ENCODE measurements at regions not wholly inside any gene's neighbourhood (a gene's known extent, or its start where the extent isn't known, plus 50 kb on each side); places are given as distances from the start of the nearest gene placed in this dataset.

DNA sequence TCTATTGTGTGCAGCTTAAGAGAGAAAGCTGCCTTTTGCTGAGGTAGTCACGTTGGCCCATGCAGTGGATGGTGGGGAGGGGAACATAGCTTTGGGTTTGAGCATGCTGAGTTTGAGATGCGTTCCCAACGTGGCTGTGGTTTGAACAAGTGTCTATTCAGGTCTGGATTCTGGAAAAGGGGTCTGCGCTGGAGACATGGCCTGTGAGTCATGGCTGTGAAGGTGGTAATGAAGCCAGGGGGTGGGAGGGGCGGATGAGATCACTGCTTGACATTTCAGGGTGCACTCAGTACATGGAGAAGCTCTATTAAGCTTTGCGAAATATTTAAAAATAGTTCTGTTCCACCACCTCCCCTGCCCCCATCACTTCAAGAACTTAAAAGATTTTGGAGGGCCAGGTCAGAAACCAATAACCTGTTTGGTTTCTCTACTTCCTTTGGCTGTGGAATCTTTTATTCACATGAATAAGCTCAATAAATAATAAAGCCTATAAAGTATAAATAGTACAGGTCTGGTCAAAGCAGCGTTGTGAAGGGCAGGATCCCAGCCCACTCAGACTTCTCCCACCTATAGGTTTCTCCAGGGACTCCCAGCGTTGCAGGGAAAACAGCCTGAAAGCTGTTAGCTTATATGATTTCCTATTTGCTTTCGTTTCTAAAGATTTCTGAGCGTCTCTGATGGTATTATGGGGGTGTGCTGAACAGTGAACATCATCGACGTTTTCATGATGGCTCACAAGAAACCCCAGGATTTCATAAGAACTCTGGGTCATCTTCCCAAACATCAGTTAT is 189.9 kb downstream of the NSG2 start:
- no peak for DNase-seq (ENCODE audit: low read depth in 3 of 3)

DNA sequence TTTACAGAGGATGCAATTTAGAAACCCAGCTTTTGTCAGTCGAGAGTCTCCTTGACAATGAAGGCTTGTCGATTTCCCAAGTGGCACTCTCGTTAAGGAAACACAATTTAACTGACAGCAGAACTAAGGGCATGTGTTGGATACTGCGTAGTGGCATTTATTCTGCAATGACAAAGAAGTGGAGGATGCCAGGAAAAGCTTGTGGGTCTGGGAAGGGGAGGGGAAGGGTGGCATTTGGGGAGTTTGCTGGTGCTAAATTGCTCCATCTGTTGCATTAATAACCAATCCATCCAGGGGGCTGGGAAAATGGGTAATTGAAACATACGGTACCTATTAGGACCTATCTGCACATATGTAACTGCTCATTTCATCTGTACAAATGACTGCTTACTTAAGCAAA is 190.6 kb downstream of the NSG2 start:
- no peak for DNase-seq (ENCODE audit: low read depth in 3 of 3)

DNA sequence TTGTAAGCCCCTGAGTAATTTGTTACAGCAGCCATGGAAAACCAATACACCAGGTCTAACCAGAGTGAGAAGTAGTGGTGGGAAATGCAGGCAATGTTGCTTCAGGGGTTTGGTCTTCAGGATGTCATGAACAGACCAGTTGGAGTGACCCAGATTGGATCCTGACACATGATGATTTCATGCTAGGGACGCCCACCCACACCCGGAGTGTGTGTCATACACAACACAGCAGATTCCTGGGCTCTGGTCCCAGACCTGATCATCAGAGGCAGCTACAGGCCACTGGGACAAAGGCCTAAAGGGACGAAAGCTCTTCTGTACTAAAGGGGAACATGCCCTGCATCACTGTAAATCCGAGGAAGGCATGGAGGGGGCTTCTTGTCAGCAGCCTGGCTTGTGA is 194.2 kb downstream of the NSG2 start:
- no peak for DNase-seq (ENCODE audit: low read depth in 3 of 3)

DNA sequence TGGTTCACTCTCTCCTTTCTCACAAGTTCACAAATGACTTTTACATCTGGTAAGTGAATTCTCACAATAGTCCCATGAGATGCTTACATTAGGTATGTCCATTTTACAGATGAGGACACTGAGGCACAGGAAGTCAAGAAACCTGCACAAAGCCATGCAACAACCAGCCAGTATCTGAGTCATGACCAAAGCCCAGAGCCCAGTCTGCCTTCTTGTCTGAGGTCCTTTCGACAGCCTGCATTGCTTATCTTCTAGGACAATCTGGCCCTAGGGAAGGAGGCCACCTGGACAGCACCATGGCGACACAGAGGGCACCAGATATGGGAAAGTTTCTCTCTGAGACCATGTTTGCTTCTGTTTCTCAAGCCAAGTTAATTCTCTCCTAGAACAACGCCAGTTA is 197.1 kb downstream of the NSG2 start:
- no peak for DNase-seq (ENCODE audit: low read depth in 3 of 3)

DNA sequence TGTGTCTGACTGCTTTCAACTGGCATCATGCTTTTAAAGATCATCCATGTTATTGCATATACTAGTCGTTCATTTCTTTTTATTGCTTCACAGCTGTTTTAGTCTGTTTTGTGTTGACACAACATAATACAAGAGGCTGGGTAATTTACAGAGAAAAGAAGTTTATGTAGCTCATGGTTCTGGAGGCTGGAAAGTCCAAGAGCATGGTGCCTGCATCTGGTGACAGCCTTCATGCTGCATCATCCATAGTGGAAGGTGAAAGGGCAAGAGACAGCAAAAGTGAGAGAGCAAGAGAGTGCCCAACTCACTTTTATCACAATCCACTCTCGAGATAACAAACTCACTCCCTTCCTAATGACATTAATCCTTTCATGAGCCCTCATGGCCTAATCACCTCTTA is 198.4 kb downstream of the NSG2 start:
- no peak for DNase-seq (ENCODE audit: low read depth in 3 of 3)

DNA sequence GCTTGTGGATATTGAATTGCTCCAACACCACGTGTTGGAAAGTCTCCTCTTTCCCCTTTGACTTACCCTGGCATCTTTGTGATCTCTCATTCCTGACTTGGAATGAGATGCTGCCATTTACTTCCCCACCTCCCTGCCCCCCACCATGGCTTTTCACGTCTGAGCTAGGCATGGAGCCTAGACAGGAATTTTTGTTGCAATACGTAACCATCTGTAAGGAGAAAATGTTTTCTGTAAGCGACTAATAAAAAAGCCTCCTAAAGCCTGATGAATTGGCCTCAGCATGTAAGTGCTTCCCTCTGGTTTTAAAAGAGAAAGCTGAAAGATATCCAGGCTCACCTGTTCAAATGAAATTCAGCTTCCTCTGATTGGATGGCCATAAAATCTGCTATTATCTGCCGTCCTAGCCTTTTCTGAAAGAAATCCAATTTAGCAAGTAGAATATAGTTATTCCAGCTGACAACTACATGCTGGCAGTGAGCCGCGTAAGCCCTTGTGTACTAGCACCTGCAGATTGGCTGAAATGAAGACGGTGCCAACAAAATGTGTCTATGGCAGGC is 200.1 kb downstream of the NSG2 start:
- no peak for DNase-seq (ENCODE audit: low read depth in 3 of 3)

DNA sequence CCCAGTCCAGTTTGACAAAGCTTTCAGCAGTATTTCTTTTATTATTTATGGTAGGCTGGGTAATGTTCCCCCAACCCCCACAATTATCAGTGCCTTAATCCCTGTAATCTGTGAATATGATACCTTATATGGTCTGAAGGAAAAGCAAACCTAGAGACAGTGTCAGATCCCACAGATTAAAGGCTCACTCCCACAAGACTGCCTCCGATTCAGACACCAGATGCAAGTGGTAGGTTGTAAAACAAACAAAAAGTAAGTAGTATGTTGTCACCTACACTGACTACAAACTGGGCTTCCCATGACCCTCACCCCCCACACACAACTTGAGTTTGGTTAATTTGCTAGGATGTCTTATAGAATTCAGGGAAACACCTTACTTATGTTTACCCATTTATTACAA is 201.2 kb downstream of the NSG2 start:
- no peak for DNase-seq (ENCODE audit: low read depth in 3 of 3)

DNA sequence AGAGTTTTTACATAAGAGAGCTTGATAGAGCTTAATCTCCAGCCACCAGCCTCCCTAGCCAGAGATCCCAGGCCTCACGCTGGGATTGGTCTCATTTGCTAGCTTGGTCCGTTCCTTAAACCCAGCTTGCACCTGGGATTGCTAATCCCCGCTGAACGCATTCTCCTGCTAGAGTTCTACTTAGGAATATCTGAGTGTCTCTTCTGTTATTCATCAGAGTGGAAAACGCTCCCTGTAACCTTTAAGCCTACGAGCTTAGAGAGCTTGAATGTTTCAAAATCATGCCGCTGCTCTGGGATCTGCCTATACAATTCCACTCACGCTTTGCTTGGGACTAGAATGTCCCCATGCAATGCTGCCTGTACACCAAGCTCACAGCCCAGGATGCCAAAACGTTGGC is 201.8 kb downstream of the NSG2 start:
- DNase-seq (ENCODE audit: low read depth in 3 of 3): no peak

DNA sequence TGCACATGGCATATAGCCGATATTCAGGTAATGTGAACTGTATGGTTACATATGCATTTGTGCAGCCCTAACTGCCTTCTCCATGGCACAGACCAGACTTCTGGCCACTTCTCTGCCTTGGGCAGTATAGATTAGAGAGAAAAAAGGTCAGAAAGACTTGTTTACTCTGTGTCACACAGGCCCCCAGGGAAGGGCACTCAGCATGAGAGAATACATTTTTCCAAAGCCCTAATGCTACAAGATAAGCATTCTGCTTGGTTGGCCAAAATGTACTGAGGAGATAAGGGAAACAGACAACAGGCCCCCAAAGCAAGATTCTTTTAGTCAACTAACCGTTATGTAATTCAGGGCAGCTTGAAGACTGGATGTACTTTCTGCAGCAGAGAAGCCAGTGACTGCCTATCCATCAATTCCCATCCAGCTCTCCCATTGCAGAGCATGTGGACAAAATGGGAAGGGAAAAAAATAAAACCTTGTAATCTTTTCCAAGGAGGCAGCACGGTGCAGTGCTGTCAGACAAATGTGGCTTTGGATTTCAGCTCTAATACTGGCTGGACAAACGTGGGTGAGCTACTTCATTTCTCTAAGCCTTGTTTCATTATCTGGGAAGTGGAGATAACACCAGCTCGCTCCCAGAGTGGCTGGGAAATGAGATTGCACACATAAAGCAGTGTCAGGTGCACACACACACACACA is 205.9 kb downstream of the NSG2 start:
- DNase-seq (ENCODE audit: low read depth in 3 of 3): no peak

DNA sequence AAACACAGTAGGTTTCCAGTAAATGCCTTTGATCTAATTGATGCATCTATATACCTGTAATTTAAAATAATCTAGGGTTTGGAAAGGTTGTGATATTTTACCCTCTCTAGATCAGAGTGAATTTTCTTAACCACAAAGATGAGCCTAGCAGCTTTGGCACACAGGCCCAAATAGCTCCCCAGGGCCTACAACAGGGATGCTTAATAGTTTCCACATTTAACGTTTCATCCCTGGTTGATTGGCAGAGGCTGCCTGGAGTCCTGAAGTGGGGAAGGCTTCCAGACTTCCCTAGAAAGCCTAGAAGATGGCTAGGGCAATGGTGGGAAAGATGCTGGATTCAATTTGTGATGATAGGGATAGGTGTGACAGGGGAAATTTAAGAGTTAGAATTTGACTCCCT is 206.6 kb downstream of the NSG2 start:
- DNase-seq (ENCODE audit: low read depth in 3 of 3): no peak

DNA sequence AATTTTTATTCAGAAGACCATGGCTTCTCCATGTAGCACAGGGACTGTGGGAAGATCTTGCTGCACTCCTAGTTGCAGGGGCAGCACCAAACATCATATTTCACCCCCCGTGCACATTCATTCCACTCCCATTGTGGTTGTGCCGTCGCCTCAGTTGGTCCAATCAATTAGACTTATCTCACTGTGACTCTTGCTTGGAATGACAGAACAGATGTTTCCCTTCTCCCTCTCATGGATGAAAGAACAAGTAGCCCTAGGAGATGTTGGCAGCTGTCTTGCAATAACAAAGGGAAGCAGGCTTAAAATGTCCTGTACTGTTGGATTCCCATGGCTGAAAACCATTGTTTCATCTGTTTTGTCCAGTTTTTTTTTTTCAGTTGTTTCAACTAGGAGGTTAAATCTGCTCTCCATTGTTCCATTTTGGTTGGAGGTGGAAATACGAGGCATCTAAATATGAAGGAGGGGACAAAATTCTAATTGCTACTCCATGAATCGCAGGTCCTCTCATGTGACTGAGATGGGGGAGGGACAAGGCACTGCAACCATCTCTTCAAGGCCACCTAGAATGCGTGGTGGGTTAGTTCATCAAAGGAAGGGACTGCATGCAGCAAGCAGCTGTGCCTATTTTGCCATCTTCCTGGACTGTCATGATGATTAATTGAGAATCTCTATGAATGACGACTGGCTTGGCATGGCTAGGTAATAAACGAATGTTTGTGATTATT is 214.4 kb downstream of the NSG2 start:
- DNase-seq (ENCODE audit: low read depth in 3 of 3): no peak

DNA sequence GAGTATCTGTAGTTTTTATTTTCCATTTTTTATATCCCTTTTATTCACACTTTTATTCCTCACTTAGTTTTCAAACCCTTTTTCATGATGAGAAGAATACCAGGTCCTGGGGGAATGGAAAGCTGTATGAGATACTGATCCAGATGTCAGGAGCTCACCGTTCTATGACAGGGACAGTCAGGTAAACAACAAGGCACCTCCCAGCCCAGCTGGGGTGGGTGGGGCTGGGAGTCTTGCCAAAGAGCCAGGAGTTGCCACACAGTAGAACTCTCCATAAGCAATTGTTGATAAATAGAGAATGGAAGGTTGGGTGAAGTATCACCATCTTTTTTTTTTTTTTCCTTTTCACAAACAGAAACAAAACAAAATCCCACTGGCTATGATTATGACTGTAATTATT is 225.8 kb downstream of the NSG2 start:
- no peak for DNase-seq (ENCODE audit: low read depth in 3 of 3)

DNA sequence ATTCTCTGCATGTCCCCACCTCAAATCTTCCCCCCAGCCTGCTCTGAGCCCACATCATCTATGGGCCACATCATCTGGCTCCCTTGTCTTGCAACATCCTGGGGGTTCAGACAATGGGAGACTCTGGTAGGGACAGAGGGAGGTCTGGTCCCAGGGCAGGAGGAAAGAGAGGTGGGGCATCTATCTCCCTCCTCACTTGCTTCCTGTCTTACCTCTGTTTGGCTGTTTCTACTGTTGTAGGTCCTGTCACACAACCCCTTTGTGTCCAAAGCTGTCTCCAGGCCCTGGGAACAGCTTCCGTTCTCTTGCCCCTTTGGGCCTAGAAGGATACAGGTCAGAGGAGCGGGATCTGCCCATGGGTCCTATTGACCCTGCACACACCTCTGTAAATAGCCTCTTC is 227.2 kb downstream of the NSG2 start:
- DNase-seq (ENCODE audit: low read depth in 3 of 3): no peak

DNA sequence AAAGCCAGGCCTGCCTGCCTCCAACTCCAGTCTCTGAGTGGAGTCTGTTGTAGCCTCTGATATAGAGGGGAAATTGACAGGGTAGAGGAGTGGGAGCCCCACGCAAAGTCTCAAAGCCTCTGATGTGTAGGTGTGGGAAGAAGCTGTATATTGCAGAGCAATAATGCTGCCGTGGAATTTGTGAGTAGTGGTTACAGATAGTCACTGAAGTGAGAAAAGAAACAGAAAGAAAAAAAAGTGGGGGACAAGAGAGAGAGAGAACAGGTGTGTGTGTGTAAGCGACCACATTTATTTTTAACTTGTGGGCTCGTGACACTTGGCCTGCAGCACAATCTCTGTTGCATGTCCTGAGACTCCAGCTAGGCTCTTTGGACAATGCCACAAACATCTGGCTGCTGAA is 227.8 kb downstream of the NSG2 start:
- no peak for DNase-seq (ENCODE audit: low read depth in 3 of 3)

DNA sequence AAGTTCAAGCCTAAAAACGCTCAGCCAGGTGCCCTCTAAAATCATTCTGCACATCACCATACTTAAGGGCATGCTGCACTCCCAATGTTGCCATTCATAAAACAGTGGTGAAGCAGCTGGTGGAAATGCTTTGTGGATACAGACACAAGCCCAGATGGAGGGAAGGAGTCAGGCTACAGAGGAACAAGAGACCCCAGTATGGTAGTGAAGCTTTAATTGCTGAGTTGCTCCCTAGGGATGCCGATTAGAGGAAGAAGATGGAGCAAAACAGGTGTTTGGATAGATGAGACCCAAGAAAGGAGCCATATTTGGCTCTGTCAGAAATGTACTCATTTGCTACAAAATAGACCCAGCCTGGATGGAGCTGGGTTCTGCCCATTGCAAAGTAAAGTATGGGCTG is 230.5 kb downstream of the NSG2 start:
- no peak for DNase-seq (ENCODE audit: low read depth in 3 of 3)

DNA sequence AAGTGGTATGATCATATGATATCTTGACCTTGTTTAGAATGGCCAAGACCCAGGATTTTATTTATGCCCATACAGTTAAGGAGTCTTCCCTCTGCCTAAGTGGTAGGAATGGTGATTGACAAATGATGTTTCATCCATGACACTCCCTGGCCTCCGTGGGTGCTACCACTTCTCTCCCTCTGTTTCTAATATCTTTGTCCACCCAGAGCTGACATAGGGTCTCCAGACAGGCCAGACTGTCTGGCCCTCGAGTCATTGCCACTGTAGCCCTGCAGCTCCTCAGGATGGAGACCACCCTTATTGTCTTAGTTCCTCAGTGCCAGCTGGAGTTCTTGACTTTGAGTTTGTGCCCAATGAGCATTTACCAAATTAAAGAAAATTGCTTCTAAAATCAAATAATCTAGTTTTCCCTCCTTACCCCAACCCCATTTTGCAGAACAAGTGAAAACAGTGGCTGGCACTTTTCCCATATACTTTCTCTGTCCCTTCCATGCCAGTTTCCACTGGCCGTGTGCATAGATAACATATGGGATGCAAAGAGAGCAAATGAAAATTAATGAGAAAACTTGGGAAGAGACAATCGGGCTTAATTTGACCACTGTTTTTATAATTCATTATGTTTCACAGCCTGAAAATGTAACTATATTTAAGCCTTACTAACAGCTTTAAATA is 235.7 kb downstream of the NSG2 start:
- no peak for DNase-seq (ENCODE audit: low read depth in 3 of 3)

DNA sequence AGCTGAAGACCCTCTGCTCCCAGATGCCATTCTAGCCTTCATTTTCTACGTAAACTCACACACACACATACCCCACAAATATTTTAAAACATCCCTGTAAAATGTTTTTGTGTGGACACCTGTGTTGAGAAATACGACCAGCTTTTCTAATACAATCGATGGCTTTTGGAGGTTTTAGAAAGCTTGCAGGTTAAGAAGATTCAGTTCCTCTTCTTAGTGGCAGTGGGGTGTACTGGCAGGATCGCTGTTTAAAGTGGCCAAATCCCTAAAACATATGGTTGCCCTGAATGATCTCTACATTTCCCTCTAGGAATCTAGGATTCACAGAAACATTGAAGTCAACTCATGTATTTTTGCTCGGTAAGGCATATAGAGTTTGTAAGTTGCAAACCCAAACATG is 236.3 kb downstream of the NSG2 start:
- DNase-seq (ENCODE audit: low read depth in 3 of 3): no peak

DNA sequence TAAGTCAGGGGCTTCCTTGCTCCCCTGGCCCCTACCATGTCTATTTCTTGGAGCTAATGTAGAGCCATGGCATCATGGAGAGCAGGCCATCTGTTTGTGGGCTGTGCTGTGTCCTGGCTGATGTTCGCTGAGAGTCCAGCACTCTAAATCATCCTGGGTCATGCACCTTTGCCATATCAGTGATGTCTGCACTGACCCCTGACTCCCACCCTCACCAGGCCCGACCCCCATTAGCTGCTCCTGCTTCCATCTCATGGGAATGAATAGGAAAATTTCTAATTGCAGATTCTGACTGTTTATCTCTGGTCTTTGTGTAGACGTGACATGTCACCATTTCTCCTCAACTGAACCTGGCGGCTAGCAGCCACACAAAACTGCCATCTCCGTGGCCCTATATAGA is 236.9 kb downstream of the NSG2 start:
- no peak for DNase-seq (ENCODE audit: low read depth in 3 of 3)

DNA sequence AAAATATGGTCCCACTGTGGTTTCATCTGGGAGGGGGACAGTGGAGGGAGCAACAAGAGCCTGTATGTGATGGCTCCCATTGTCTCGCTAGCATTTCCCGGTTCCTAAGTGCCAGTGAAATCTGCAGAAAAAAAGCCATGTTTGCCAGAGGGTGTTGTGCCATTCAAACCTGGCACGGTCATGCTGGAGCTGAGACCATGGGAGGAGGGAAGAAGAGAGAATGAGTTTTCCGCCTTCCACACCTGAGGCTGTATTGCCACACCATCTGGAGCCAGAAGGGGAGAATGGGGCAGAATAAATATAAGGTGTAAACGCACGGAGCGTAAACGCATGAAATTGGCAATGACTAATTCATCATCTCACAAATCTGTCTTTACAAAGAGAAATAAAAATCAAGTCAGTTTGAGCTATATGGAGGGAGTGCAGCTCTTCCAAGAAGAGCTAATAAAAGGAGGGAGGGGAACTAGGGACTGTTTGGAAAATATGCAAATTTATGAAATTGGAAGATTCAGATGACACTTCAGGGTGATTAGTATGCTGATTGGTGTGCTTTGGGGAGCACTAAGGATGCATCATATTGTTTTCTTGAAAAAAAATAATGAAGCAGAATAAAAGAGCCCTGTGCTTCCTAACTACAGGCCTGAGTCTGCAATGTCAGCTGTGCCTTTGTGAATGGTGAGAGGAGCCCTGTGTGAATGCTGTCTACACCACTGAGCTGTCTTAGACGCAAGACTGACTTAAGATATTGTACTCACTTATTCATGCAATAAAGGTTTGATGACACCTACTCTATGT is 237.9 kb downstream of the NSG2 start:
- DNase-seq (ENCODE audit: low read depth in 3 of 3): no peak

DNA sequence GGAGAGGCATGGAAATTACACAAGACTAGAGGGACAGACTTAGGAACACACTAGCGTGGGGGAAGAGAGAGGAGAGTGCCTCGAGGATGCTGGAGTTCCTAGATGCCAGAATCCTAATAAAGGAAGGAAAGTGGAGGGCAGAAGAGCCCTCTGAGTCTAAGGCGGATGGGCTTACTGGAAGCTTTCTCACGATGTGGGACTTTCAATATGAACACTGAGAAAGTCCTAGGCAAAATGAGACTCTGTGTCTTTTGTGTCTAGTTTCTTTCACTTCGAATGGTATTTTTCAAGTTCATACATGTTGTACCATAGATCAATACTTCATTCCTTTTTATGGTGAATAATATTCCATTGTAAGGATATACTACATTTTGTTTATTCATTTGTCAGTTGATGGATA is 239.4 kb downstream of the NSG2 start:
- DNase-seq (ENCODE audit: low read depth in 3 of 3): no peak

DNA sequence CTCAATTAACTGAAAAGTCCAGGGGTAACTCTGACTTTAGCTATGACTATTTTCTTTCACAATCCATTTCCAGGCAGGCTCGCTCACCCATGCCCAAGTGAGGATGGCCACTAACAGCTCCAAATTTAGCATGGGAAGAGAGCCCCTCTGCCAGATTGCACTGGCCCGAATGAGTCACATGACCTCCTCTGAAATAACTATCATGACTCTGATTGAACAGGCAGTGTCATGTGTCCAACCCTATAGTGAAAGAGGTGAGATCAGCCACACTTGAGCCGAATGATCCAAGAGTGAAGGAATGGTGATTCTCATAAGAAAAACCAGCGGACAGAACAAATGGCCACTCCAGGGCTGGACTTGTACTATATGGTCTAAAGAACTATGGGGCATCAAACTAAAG is 242.3 kb downstream of the NSG2 start:
- no peak for DNase-seq (ENCODE audit: low read depth in 3 of 3)
